ENCODE measurements at regions not wholly inside any gene's neighbourhood (a gene's known extent, or its start where the extent isn't known, plus 50 kb on each side); places are given as distances from the start of the nearest gene placed in this dataset.

- DNase-seq = no peak
Observed at GRCh38 chr20:11001764-11002540, 328.2 kb upstream of the JAG1 start.

- DNase-seq = no peak
Observed at GRCh38 chr20:11003341-11003740, 329.5 kb upstream of the JAG1 start.

GRCh38 chr20:11008444-11009033 is 334.7 kb upstream of the JAG1 start:
- DNase-seq = no peak

GRCh38 chr20:11011653-11012052 is 337.9 kb upstream of the JAG1 start:
- no peak for DNase-seq

GRCh38 chr20:11012975-11013374 is 339.2 kb upstream of the JAG1 start:
- no peak for DNase-seq

- no peak for DNase-seq
Observed at GRCh38 chr20:11013801-11014200, 340.0 kb upstream of the JAG1 start.

- no peak for DNase-seq
Observed at GRCh38 chr20:11015440-11015839, 341.6 kb upstream of the JAG1 start.

GRCh38 chr20:11017446-11017845 is 343.6 kb upstream of the JAG1 start:
- no peak for DNase-seq

GRCh38 chr20:11018668-11019170 is 344.9 kb upstream of the JAG1 start:
- no peak for DNase-seq

- no peak for DNase-seq
Observed at GRCh38 chr20:11020712-11021111, 346.9 kb upstream of the JAG1 start.

- DNase-seq = no peak
Observed at GRCh38 chr20:11027224-11027623, 353.4 kb upstream of the JAG1 start.

- DNase-seq = no peak
Observed at GRCh38 chr20:11030351-11030750, 356.6 kb upstream of the JAG1 start.

GRCh38 chr20:11031300-11031699 is 357.5 kb upstream of the JAG1 start:
- DNase-seq = no peak

- no peak for DNase-seq
Observed at GRCh38 chr20:11032611-11033010, 358.8 kb upstream of the JAG1 start.

- no peak for DNase-seq
Observed at GRCh38 chr20:11034025-11034424, 360.2 kb upstream of the JAG1 start.

- no peak for DNase-seq
Observed at GRCh38 chr20:11035211-11035610, 361.4 kb upstream of the JAG1 start.

GRCh38 chr20:11041396-11041795 is 367.6 kb upstream of the JAG1 start:
- DNase-seq = no peak

- DNase-seq = no peak
Observed at GRCh38 chr20:11043001-11043400, 369.2 kb upstream of the JAG1 start.

- DNase-seq = no peak
Observed at GRCh38 chr20:11044561-11044960, 370.8 kb upstream of the JAG1 start.

GRCh38 chr20:11045412-11046175 is 371.8 kb upstream of the JAG1 start:
- no peak for DNase-seq

GRCh38 chr20:11047559-11047958 is 373.8 kb upstream of the JAG1 start:
- no peak for DNase-seq

GRCh38 chr20:11048739-11049138 is 374.9 kb upstream of the JAG1 start:
- DNase-seq = no peak

GRCh38 chr20:11050350-11050749 is 376.6 kb upstream of the JAG1 start:
- no peak for DNase-seq

- DNase-seq = no peak
Observed at GRCh38 chr20:11051136-11051535, 377.3 kb upstream of the JAG1 start.

Data from left hindlimb (tissue), 1 donor.